Natural killer cell treated with Interleukin-12 subunit alpha and Interleukin-12 subunit beta and Interleukin-15 and Interleukin-18, amount 100 ng/mL, for 72 hours (primary cell): ENCODE measurements at regions not wholly inside any gene's neighbourhood (a gene's known extent, or its start where the extent isn't known, plus 50 kb on each side); places are given as distances from the start of the nearest gene placed in this dataset.

ENCODE experiments used
- ATAC-seq, 2 donors: fragments of 150-1000 bp; cut with Tn5 transposase in 1 of 2; sonication (Bioruptor Pico), chemical (Tn5 transposase) in 1 of 2; 2 replicates each; pipeline ENCODE4 v1.10.0; 2021
- DNase-seq: peaks from one replicate; pipeline ENCODE4 v3.0.0; 2022; ENCODE audit warnings: low spot score
- H3K27ac Mint-ChIP-seq, 2 donors: 1 replicate in 1 of 2; 2 replicates in 1 of 2; pipeline ENCODE4 v1.8.0; 2022; ENCODE audit warnings: mixed read lengths in 2 of 2, mild to moderate bottlenecking in 1 of 2, moderate library complexity in 1 of 2
- H3K27me3 Mint-ChIP-seq, 2 donors: 1 replicate in 1 of 2; 2 replicates in 1 of 2; pipeline ENCODE4 v1.8.0; 2022; ENCODE audit warnings: mixed read lengths in 2 of 2
- H3K36me3 Mint-ChIP-seq: one replicate; pipeline ENCODE4 v1.8.0; 2022; ENCODE audit warnings: mixed read lengths
- H3K4me1 Mint-ChIP-seq, 2 donors: 1 replicate in 1 of 2; 2 replicates in 1 of 2; pipeline ENCODE4 v1.8.0; 2022; ENCODE audit warnings: low read depth in 2 of 2, mixed read lengths in 2 of 2, mild to moderate bottlenecking in 1 of 2
- H3K4me3 Mint-ChIP-seq: one replicate; pipeline ENCODE4 v1.8.0; 2022; ENCODE audit warnings: mixed read lengths
- H3K9me3 Mint-ChIP-seq: 2 replicates; pipeline ENCODE4 v1.8.0; 2022; ENCODE audit warnings: mixed read lengths

DNA sequence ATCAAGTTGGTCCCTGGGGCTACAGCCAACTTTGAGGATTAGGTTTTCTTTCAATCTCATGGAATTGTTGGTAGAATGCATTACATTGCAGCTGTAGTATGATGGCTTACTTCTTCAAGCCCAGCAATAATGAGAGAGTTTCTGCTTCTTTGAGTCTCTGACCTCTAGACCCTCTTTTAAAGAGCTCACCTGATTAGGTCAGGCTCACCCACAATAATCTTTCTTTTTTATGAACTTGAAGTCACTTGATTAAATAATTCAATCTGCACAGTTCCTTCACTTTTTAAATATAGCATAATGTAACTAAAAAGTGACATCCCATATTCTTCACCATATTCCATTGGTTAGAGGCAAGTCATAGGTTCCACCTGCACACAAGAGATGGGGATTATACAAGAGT lies 547.5 kb upstream of the CT83 start:
- no peaks in the 10 kb centered on the region for H3K27me3 Mint-ChIP-seq
- H3K27ac Mint-ChIP-seq = no peak overlapping the region
- H3K4me1 Mint-ChIP-seq = no peaks in the 10 kb centered on the region
- H3K9me3 Mint-ChIP-seq = peaks cover 5% of the 10 kb centered on the region
- no peak overlapping the region for H3K4me3 Mint-ChIP-seq
- H3K36me3 Mint-ChIP-seq = no peaks in the 10 kb centered on the region
- DNase-seq = no peak
- no peak for ATAC-seq

DNA sequence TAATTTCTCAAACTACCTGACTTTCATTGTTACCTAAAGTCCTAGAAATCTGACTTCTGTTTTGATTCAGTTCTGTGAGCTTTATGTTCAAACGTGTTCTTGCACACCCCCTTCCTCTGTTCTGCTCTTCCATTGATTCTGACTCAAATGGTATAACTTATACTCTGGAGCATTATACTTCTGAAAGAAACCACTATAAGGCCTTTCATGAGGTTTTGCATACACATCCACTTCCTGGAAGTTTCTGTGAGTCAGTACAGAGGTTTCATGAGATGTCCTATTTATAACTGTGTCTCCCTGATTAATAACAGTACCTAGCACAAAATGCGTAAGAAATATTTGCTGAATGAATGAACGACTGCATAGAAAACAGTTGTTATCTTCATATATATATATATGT lies 540.2 kb upstream of the CT83 start:
- no peaks in the 10 kb centered on the region for H3K4me1 Mint-ChIP-seq
- no peak overlapping the region for H3K4me3 Mint-ChIP-seq
- H3K27ac Mint-ChIP-seq = no peak overlapping the region
- H3K36me3 Mint-ChIP-seq = no peaks in the 10 kb centered on the region
- H3K27me3 Mint-ChIP-seq = no peaks in the 10 kb centered on the region
- DNase-seq = no peak
- ATAC-seq = no peak
- peaks cover 3% of the 10 kb centered on the region for H3K9me3 Mint-ChIP-seq

DNA sequence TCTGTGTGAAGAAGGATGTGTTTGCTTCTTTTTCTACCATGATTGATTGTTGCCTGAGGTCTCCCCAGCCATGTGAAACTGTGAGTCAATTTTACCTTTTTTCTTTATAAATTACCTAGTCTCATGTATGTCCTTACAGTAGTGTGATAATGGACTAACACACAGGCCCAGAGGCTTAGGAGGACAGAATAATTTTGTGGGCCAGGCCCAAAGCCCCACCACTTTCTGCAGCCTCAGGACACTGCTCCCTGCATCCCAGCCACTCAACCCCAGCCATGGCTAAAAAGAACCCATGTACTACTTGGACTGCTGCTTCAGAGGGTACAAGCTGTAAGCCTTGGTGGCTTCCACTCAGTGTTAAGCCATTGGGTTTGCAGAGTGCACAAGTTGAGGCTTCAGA lies 512.7 kb upstream of the CT83 start:
- no peaks in the 10 kb centered on the region for H3K9me3 Mint-ChIP-seq
- no peak overlapping the region for H3K4me3 Mint-ChIP-seq
- H3K27me3 Mint-ChIP-seq = no peaks in the 10 kb centered on the region
- no peak overlapping the region for H3K27ac Mint-ChIP-seq
- ATAC-seq = no peak
- DNase-seq = no peak
- no peaks in the 10 kb centered on the region for H3K4me1 Mint-ChIP-seq
- H3K36me3 Mint-ChIP-seq = no peaks in the 10 kb centered on the region

DNA sequence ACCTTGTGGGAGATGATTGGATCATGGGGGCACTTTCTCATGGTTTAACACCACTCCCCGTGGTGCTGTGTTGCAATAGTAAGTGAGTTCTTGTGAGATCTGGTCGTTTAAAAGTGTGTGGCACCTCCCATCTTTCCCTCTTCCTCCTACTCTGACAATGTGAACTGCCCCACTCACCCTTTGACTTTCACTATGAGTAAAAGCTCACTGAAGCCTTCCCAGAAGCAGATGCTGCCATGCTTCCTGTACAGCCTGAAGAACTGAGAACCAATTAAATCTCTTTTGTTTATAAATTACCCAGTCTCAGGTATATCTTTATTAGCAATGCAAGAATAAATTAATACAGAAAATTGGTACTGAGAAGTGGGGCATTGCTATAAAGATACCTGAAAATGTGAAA lies 509.6 kb upstream of the CT83 start:
- H3K4me1 Mint-ChIP-seq = no peaks in the 10 kb centered on the region
- H3K9me3 Mint-ChIP-seq = no peaks in the 10 kb centered on the region
- H3K27me3 Mint-ChIP-seq = no peaks in the 10 kb centered on the region
- no peak for ATAC-seq
- H3K4me3 Mint-ChIP-seq = no peak overlapping the region
- no peak overlapping the region for H3K27ac Mint-ChIP-seq
- DNase-seq = no peak
- H3K36me3 Mint-ChIP-seq = no peaks in the 10 kb centered on the region

DNA sequence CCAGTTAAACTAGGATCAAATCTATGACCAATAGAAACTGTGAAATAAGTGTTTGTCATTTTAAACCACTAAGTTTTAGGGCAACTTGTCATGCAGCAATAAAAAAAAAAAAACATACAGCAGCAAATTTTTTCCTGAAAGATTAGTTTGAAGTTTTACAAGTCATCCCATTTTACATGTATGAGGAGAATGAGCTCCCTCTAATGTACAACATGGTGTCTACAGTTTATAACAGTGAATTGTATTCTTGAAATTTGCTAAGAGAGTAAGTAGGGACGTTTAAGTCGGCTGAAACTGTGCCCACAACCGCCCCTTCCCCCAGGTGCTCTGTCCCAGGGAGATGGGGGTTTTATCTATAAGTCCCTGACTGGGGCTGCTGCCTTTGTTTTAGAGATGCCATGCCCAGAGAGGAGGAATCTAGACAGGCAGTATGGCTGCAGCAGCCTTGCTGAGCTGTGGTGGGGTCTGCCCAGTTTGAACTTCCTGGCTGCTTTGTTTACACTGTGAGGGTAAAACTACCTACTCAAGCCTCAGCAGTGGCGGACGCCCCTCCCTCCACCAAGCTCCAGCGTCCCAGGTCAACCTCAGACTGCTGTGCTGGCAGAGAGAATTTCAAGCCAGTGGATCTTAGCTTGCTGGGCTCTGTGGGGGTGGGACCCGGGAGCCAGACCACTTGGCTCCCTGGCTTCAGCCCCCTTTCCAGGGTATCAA lies 499.3 kb upstream of the CT83 start:
- no peak overlapping the region for H3K4me3 Mint-ChIP-seq
- no peaks in the 10 kb centered on the region for H3K4me1 Mint-ChIP-seq

DNA sequence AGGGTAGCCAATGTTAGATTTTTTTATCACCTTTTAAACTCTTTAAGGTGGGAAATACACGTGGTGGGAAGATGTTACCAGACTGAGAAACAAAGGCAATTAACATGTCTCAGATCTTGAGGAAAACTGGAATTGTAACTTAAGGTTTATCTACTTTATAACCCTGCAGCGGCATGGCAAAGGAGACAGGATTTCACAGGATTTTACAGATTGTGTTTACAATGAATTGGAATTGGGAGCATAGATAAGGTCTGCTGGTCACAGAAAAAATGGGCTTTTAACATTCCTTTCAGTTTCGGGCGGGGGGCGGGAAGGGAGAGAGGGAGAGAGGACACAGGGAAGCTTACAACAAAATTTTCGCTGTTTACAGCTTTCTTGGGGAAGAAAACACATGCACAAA lies 467.5 kb upstream of the CT83 start:
- no peak overlapping the region for H3K27ac Mint-ChIP-seq
- H3K36me3 Mint-ChIP-seq = no peaks in the 10 kb centered on the region
- H3K27me3 Mint-ChIP-seq = no peaks in the 10 kb centered on the region
- H3K9me3 Mint-ChIP-seq = peaks cover 4% of the 10 kb centered on the region
- H3K4me1 Mint-ChIP-seq = no peaks in the 10 kb centered on the region
- no peak overlapping the region for H3K4me3 Mint-ChIP-seq
- no peak for DNase-seq
- no peak for ATAC-seq

More for the DNA sequence above, 499.3 kb upstream of the CT83 start:
- no peaks in the 10 kb centered on the region for H3K27me3 Mint-ChIP-seq
- H3K27ac Mint-ChIP-seq = no peak overlapping the region
- H3K36me3 Mint-ChIP-seq = peaks cover 6% of the 10 kb centered on the region
- ATAC-seq (no peak), DNase-seq (no peak)
- peaks cover 4% of the 10 kb centered on the region for H3K9me3 Mint-ChIP-seq

DNA sequence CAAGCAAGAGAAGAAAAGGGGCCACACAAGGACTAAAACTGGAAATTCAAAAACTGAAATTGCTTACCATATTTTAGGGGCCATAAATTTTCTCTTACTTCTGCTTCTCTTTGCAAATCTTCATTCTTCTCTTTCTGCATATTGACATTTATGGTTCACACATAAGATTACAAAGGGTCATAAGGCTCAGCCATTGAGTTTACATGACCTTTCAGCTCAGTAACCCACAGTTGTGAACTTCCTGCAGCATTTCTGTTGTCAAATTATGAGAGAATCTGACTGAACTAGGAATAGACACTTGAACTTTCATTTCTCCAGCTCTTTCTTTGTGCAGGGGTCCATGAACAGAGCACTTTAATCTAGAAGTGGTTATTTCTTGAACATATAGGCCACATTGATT lies 434.8 kb upstream of the CT83 start:
- no peak for DNase-seq

DNA sequence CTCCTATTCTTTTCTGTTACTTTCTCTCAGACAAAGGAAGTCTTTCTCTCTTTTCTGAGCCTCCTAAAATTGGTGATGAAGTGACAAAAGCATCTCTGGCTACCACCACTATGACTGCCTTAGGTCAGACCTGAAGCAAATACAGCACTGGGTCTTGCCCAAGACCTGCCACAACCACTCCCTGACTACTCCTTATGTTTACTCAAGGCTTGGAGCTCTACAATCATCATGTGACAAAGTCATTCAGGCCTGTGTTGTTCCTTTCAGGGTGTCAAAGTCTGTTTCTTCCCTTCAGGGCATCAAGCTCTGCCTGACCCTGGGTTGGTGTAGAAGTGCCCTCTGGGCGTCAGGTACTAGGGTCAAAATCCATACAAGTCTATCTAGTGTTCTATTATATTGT lies 419.2 kb upstream of the CT83 start:
- Mint-ChIP-seq H3K9me3 (peaks cover 3% of the 10 kb centered on the region), H3K4me3 (no peak overlapping the region), H3K4me1 (no peaks in the 10 kb centered on the region)

More for the DNA sequence above, 434.8 kb upstream of the CT83 start:
- Mint-ChIP-seq H3K4me1 (no peaks in the 10 kb centered on the region), H3K4me3 (no peak overlapping the region), H3K36me3 (no peaks in the 10 kb centered on the region), H3K27me3 (no peaks in the 10 kb centered on the region), H3K27ac (no peak overlapping the region), H3K9me3 (peaks cover 4% of the 10 kb centered on the region)
- ATAC-seq = no peak

DNA sequence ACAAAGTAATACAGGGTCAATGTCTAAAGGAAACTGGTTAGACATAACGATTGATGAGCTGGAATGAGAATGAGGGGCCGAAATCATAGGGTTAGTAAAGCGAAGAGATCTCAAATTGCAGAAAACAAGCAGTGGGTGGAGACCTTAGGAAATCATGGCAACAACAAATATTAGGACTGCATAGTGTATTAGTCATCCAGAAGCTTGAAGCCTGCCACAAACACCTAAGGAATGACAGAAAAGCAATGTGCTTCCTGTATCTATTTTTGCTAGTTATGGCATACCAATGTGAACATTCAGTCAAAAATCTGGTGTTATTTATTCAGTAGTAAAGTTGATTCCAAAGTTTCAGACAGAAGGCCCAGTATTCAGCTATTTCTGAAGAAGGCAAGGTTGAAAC lies 410.9 kb upstream of the CT83 start:
- H3K4me1 Mint-ChIP-seq = no peaks in the 10 kb centered on the region
- no peak overlapping the region for H3K4me3 Mint-ChIP-seq
- DNase-seq (no peak), ATAC-seq (no peak)
- peaks cover 3% of the 10 kb centered on the region for H3K9me3 Mint-ChIP-seq
- H3K36me3 Mint-ChIP-seq = no peaks in the 10 kb centered on the region
- no peak overlapping the region for H3K27ac Mint-ChIP-seq
- H3K27me3 Mint-ChIP-seq = no peaks in the 10 kb centered on the region

More for the DNA sequence above, 419.2 kb upstream of the CT83 start:
- no peaks in the 10 kb centered on the region for H3K27me3 Mint-ChIP-seq
- no peak for DNase-seq
- peak in 1 of 2 donors; percentile 36 for ATAC-seq
- H3K36me3 Mint-ChIP-seq = no peaks in the 10 kb centered on the region
- H3K27ac Mint-ChIP-seq = no peak overlapping the region

DNA sequence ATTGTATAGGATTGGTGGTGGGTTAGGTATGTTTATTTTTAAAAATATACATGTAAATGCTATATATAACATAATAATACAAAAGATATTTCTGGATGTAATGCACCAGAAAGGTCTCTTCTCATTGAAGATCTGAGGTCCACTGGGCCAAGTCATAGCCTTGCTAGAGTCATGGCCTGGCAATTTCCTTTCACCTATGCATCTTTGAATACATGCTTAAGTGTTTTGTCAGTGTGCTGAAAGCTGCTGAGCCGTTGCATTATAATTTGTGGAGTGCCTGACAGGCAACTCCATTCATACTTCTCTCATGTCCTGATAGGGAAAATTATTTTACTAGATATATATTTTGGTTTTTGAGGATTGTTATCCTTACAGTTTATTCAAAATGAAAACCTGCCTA lies 410.2 kb upstream of the CT83 start:
- H3K9me3 Mint-ChIP-seq = peaks cover 3% of the 10 kb centered on the region
- no peaks in the 10 kb centered on the region for H3K4me1 Mint-ChIP-seq
- no peaks in the 10 kb centered on the region for H3K27me3 Mint-ChIP-seq
- H3K36me3 Mint-ChIP-seq = no peaks in the 10 kb centered on the region
- no peak for DNase-seq
- no peak overlapping the region for H3K27ac Mint-ChIP-seq
- no peak overlapping the region for H3K4me3 Mint-ChIP-seq
- ATAC-seq = no peak

DNA sequence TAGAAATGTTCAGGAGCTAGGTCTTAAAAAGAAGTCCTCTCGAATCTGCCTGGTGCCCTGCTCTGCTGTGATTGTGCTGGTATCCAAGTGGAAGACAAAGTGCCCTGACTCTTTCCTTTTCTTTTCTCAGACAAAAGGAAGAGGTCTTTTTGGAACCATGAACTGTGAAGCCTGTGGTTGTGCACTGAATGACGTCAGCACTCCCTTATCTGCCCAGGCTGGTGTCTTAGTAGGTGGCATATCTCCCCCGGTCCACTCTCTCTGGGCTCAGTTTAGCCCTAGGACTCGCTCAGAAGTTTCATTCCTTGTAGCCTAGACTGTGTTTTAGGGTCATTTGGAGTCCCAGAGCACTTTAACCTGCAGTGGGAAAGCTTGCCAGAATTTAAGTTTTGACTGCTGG lies 400.3 kb upstream of the CT83 start:
- no peak for ATAC-seq
- DNase-seq = no peak
- Mint-ChIP-seq H3K4me1 (no peaks in the 10 kb centered on the region), H3K9me3 (peaks cover 14% of the 10 kb centered on the region), H3K27ac (no peak overlapping the region), H3K36me3 (no peaks in the 10 kb centered on the region), H3K27me3 (no peaks in the 10 kb centered on the region), H3K4me3 (no peak overlapping the region)

DNA sequence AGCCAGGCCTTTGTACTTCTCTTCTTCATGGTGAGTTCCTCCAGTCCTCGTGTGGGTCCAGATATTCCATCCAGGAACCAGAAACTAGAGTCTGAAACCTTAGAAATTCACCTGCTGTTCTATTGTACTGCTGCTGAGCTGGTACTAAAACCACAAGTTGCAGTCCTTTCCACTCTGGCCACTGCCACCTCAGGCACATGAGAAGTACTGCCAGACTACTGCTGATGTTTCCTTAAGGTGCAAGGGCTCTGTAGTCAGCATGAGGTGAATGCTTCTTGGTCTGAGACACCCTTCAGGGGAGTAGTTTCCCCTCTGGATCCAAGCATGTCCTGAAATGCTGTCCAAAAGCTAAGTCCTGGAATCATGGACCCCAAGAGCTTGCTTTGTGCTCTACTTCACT lies 399.6 kb upstream of the CT83 start:
- Mint-ChIP-seq H3K9me3 (peaks cover 14% of the 10 kb centered on the region), H3K27me3 (no peaks in the 10 kb centered on the region), H3K36me3 (no peaks in the 10 kb centered on the region), H3K4me3 (no peak overlapping the region), H3K27ac (no peak overlapping the region), H3K4me1 (no peaks in the 10 kb centered on the region)
- ATAC-seq = no peak
- DNase-seq = no peak

DNA sequence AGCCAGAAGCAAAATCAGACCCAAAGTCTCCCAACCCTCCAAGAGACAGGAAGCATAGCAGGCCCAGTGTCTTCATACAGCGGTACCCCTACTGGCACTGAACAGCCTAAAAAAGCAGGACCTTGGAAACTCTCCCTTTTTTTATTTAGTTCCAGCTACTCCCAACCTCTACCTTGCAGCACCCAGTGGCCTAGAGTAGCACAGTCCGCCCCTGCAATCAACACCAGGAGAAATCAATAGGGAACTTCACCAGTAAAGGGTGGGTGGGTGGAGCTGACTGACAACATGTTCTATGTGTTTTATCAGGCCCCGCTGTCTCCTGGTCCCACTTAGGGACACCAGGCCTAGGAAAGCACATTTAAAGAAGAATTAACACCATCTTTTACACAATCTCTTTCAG lies 378.5 kb upstream of the CT83 start:
- Mint-ChIP-seq H3K27me3 (peaks cover 0 to 2% of the 10 kb centered on the region in 2 donors), H3K9me3 (peaks cover 6% of the 10 kb centered on the region), H3K36me3 (no peaks in the 10 kb centered on the region), H3K4me3 (no peak overlapping the region), H3K27ac (no peak overlapping the region), H3K4me1 (no peaks in the 10 kb centered on the region)
- ATAC-seq (no peak), DNase-seq (no peak)

DNA sequence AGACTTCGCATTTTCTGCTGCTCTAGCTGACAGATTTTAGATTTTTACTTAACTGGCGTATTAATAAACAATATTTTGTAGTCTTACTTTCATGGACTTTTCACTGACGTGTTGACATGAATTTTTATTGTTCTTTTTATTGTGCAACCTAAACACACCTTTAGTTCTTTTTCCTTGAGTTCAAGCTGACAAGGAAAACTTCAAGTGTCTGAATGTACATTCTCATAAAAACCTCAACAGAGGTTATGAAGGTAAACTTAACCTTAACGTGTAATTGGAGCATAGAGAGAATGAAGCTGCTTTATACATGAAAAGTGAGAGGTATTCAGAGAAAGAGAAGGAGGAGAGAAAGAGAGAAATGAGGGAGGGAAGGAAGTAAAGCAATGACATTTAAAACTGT lies 364.3 kb upstream of the CT83 start:
- no peak overlapping the region for H3K4me3 Mint-ChIP-seq
- no peak for DNase-seq
- H3K27ac Mint-ChIP-seq = no peak overlapping the region
- no peaks in the 10 kb centered on the region for H3K4me1 Mint-ChIP-seq
- peaks cover 5% of the 10 kb centered on the region for H3K9me3 Mint-ChIP-seq
- H3K36me3 Mint-ChIP-seq = no peaks in the 10 kb centered on the region
- H3K27me3 Mint-ChIP-seq = no peaks in the 10 kb centered on the region
- ATAC-seq = no peak

DNA sequence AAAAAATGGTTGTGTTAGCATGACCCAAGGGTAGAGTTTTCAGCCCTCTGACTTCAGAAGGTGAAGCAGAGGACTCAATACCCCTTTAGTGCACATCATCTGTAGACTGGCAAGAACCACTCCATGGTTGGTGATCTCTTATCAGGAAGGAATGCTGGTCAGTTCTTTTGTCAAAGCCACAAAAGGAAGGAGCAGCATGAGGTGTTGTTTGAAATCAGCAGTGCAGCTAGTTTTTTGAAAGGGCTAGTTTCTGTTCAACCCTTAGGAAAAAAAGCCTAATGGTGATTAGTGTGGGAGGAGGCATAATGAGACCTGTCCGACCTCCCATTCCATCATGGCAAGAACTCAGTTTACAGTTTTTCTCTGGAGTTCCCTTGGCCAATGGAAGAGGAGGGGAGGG lies 362.0 kb upstream of the CT83 start:
- Mint-ChIP-seq H3K36me3 (no peaks in the 10 kb centered on the region), H3K4me1 (no peaks in the 10 kb centered on the region), H3K9me3 (peaks cover 5% of the 10 kb centered on the region), H3K4me3 (no peak overlapping the region), H3K27me3 (no peaks in the 10 kb centered on the region), H3K27ac (no peak overlapping the region)
- no peak for DNase-seq
- ATAC-seq = no peak
